ENCODE measurements at regions not wholly inside any gene's neighbourhood (a gene's known extent, or its start where the extent isn't known, plus 50 kb on each side); places are given as distances from the start of the nearest gene placed in this dataset.

GRCh38 chr7:9900339-9900738 is 1073.3 kb upstream of the PHF14 start:
- BruUV-seq (replicated peaks), result no TSS peak
- RAD21 ChIA-PET (ENCODE audit: low non-redundant PET in 1 of 2, low total read pairs in 2 of 2, uncharacterized antibody in 2 of 2, unreplicated experiment in 2 of 2), result no interaction called here
- CTCF ChIA-PET, result no interaction called here
- DNase-seq (ENCODE audit: low read depth, low spot score) (no peak), ATAC-seq (no peak)
- no peak for TF ChIP-seq JUND (IDR thresholded peaks at IDR 0.05)
- TF ChIP-seq ZFX (IDR thresholded peaks at IDR 0.05), result no peak
- no peak for TF ChIP-seq ZBTB33 (IDR thresholded peaks at IDR 0.05; ENCODE audit: extremely low read depth, insufficient replicate concordance, low read length)
- TF ChIP-seq CEBPB (IDR thresholded peaks at IDR 0.05; ENCODE audit: low read depth), result no peak
- TF ChIP-seq SP1 (IDR thresholded peaks at IDR 0.05; ENCODE audit: low read depth), result no peak
- peaks cover 0 to 4% of the 10 kb centered on the region in 2 experiments; a peak in 1 of 4 replicates for H3K9me3 ChIP-seq (ENCODE audit: control insufficient read depth in 1 of 2, insufficient read depth in 1 of 2, low read depth in 1 of 2, low read length in 2 of 2)
- POLR2A ChIA-PET, result no interaction called here
- H3K36me3 ChIP-seq (ENCODE audit: control insufficient read depth in 1 of 2, insufficient read depth in 2 of 2, low read length in 2 of 2), result no peaks in the 10 kb centered on the region
- H3K27ac ChIP-seq (ENCODE audit: low read depth, low read length), result no peak overlapping the region
- H3K27me3 ChIP-seq (ENCODE audit: insufficient read depth, low read length), result no peaks in the 10 kb centered on the region
- no peaks in the 10 kb centered on the region for H3K79me2 ChIP-seq (ENCODE audit: insufficient read depth, low read length)
- H3K4me3 ChIP-seq (replicated peaks in 1 of 2; ENCODE audit: low read depth in 1 of 2, low read length in 2 of 2), result no peak overlapping the region
- H4K20me1 ChIP-seq (ENCODE audit: insufficient read depth), result no peaks in the 10 kb centered on the region
- no peak overlapping the region for H3K4me2 ChIP-seq (ENCODE audit: low read length)
- intact Hi-C loops (cut with micrococcal nuclease), result no loop called here
- H3K4me1 ChIP-seq (ENCODE audit: control insufficient read depth in 1 of 2, insufficient read depth in 2 of 2, low read length in 2 of 2), result no peaks in the 10 kb centered on the region
- H3K9ac ChIP-seq (ENCODE audit: low read length), result no peak overlapping the region
- no peak overlapping the region for H2AFZ ChIP-seq (ENCODE audit: low read depth, low read length, poor library complexity, severe bottlenecking)
- H3K9me2 ChIP-seq (ENCODE audit: insufficient read depth), result no peaks in the 10 kb centered on the region

GRCh38 chr7:9921326-9921725 is 1052.3 kb upstream of the PHF14 start:
- H3K36me3 ChIP-seq (ENCODE audit: control insufficient read depth in 1 of 2, insufficient read depth in 2 of 2, low read length in 2 of 2), result no peaks in the 10 kb centered on the region
- H3K4me2 ChIP-seq (ENCODE audit: low read length), result no peak overlapping the region
- H3K27ac ChIP-seq (ENCODE audit: low read depth, low read length), result no peak overlapping the region
- H3K79me2 ChIP-seq (ENCODE audit: insufficient read depth, low read length), result no peaks in the 10 kb centered on the region
- no peak for ATAC-seq
- CTCF ChIA-PET, result no interaction called here
- no peaks in the 10 kb centered on the region; a peak in 1 of 4 replicates for H3K9me3 ChIP-seq (ENCODE audit: control insufficient read depth in 1 of 2, insufficient read depth in 1 of 2, low read depth in 1 of 2, low read length in 2 of 2)
- TF ChIP-seq ELF1 (IDR thresholded peaks at IDR 0.05; ENCODE audit: borderline replicate concordance, low read depth) (no peak), CTCF (IDR thresholded peaks at IDR 0.05 in 2 of 3, conservative IDR thresholded peaks at IDR 0.05 in 1 of 3; ENCODE audit: borderline replicate concordance in 1 of 3, insufficient read depth in 1 of 3, low read depth in 2 of 3, low read length in 2 of 3) (no peak), ZBTB33 (IDR thresholded peaks at IDR 0.05; ENCODE audit: extremely low read depth, insufficient replicate concordance, low read length) (no peak), POLR2A (IDR thresholded peaks at IDR 0.05; ENCODE audit: borderline replicate concordance, extremely low read depth, insufficient read depth, insufficient read length) (no peak), YY1 (IDR thresholded peaks at IDR 0.05; ENCODE audit: extremely low read depth, insufficient replicate concordance, low read depth, low read length) (no peak), FOSL1 (IDR thresholded peaks at IDR 0.05; ENCODE audit: low read depth) (no peak), MAX (IDR thresholded peaks at IDR 0.05) (no peak), SRF (IDR thresholded peaks at IDR 0.05; ENCODE audit: low read depth) (no peak), JUND (IDR thresholded peaks at IDR 0.05) (no peak), EGR1 (IDR thresholded peaks at IDR 0.05; ENCODE audit: low read depth) (no peak), TCF7L2 (IDR thresholded peaks at IDR 0.05; ENCODE audit: borderline replicate concordance, extremely low read depth, insufficient read depth, insufficient read length) (no peak), ZNF274 (IDR thresholded peaks at IDR 0.05; ENCODE audit: low read depth, low read length) (no peak), SP1 (IDR thresholded peaks at IDR 0.05; ENCODE audit: low read depth) (no peak)
- POLR2A ChIA-PET, result no interaction called here
- no peak overlapping the region for H2AFZ ChIP-seq (ENCODE audit: low read depth, low read length, poor library complexity, severe bottlenecking)
- RAD21 ChIA-PET (ENCODE audit: low non-redundant PET in 1 of 2, low total read pairs in 2 of 2, uncharacterized antibody in 2 of 2, unreplicated experiment in 2 of 2), result no interaction called here
- DNase-seq (ENCODE audit: low read depth, low spot score), result no peak
- H3K27me3 ChIP-seq (ENCODE audit: insufficient read depth, low read length), result no peaks in the 10 kb centered on the region
- no peaks in the 10 kb centered on the region for H3K9me2 ChIP-seq (ENCODE audit: insufficient read depth)
- no peaks in the 10 kb centered on the region for H3K4me1 ChIP-seq (ENCODE audit: control insufficient read depth in 1 of 2, insufficient read depth in 2 of 2, low read length in 2 of 2)
- no peak overlapping the region for H3K9ac ChIP-seq (ENCODE audit: low read length)
- intact Hi-C loops (cut with micrococcal nuclease), result no loop called here
- no TSS peak for BruUV-seq (replicated peaks)
- H4K20me1 ChIP-seq (ENCODE audit: insufficient read depth), result no peaks in the 10 kb centered on the region
- no peak overlapping the region for H3K4me3 ChIP-seq (replicated peaks in 1 of 2; ENCODE audit: low read depth in 1 of 2, low read length in 2 of 2)
